GM23338 (cell line): ENCODE measurements at regions not wholly inside any gene's neighbourhood (a gene's known extent, or its start where the extent isn't known, plus 50 kb on each side); places are given as distances from the start of the nearest gene placed in this dataset.

Source experiments
- ATAC-seq: fragments of 200-7000 bp; cut with Tn5 transposase; 3 replicates; pipeline ENCODE4 v1.9.1; 2020
- DNase-seq: peaks from one replicate; pipeline ENCODE4 v3.0.0-alpha.2; 2015; ENCODE audit warnings: low spot score
- H2AFZ ChIP-seq: fragments of 200-600 bp; sonication (generic); 2 replicates; pipeline ENCODE4 v1.8.0; 2016; ENCODE audit warnings: antibody characterized with exemption, mild to moderate bottlenecking, moderate library complexity
- H3F3A ChIP-seq: fragments of 200-600 bp; sonication (generic); replicated peaks from 2 replicates; pipeline ENCODE4 v1.8.0; 2017; ENCODE audit warnings: antibody characterized with exemption, mixed run types, low read depth
- H3K27ac ChIP-seq: fragments of 200-600 bp; sonication (generic); 2 replicates; pipeline ENCODE4 v1.6.1; 2016; ENCODE audit warnings: low read depth
- H3K27me3 ChIP-seq: fragments of 200-600 bp; sonication (generic); 2 replicates; pipeline ENCODE4 v1.8.0; 2016; ENCODE audit warnings: mild to moderate bottlenecking, mixed run types, moderate library complexity; ENCODE audit not compliant: insufficient read depth
- H3K36me3 ChIP-seq: fragments of 200-600 bp; sonication (generic); 2 replicates; pipeline ENCODE4 v1.8.0; 2016; ENCODE audit warnings: mild to moderate bottlenecking; ENCODE audit not compliant: insufficient read depth
- H3K4me1 ChIP-seq: fragments of 200-600 bp; sonication (generic); 2 replicates; pipeline ENCODE4 v1.8.0; 2016; ENCODE audit warnings: mild to moderate bottlenecking, moderate library complexity; ENCODE audit not compliant: insufficient read depth
- H3K4me2 ChIP-seq: fragments of 200-600 bp; sonication (generic); 2 replicates; pipeline ENCODE4 v1.7.1; 2017; ENCODE audit warnings: mixed run types
- H3K4me3 ChIP-seq: fragments of 200-600 bp; sonication (generic); 2 replicates; pipeline ENCODE4 v1.6.1; 2016; ENCODE audit warnings: mixed run types
- H3K79me2 ChIP-seq: fragments of 200-600 bp; sonication (generic); replicated peaks from 2 replicates; pipeline ENCODE4 v1.8.0; 2017; ENCODE audit warnings: mild to moderate bottlenecking; ENCODE audit not compliant: insufficient read depth
- H3K9me2 ChIP-seq: fragments of 200-600 bp; sonication (generic); 2 replicates; pipeline ENCODE4 v1.8.0; 2017; ENCODE audit not compliant: insufficient read depth
- H4K20me1 ChIP-seq: fragments of 200-600 bp; sonication (generic); replicated peaks from 2 replicates; pipeline ENCODE4 v1.8.0; 2017; ENCODE audit warnings: mild to moderate bottlenecking; ENCODE audit not compliant: insufficient read depth
- H3K27ac Mint-ChIP-seq: 2 replicates; pipeline ENCODE4 v1.8.0; 2020; ENCODE audit warnings: inconsistent platforms, mild to moderate bottlenecking, moderate library complexity, mixed read lengths
- H3K27me3 Mint-ChIP-seq: 3 replicates; pipeline ENCODE4 v1.8.0; 2022; ENCODE audit warnings: low read depth, mild to moderate bottlenecking, moderate library complexity, mixed read lengths, inconsistent platforms; ENCODE audit not compliant: insufficient read depth, poor library complexity
- H3K36me3 Mint-ChIP-seq: 3 replicates; pipeline ENCODE4 v1.8.0; 2021; ENCODE audit warnings: low read depth, mild to moderate bottlenecking, inconsistent platforms, moderate library complexity, mixed read lengths
- H3K4me1 Mint-ChIP-seq: 3 replicates; pipeline ENCODE4 v1.8.0; 2020; ENCODE audit warnings: mild to moderate bottlenecking, inconsistent platforms, mixed read lengths
- H3K4me3 Mint-ChIP-seq: 3 replicates; pipeline ENCODE4 v1.8.0; 2021; ENCODE audit warnings: moderate library complexity, mild to moderate bottlenecking, inconsistent platforms, mixed read lengths
- H3K9me3 Mint-ChIP-seq: 3 replicates; pipeline ENCODE4 v1.8.0; 2020; ENCODE audit warnings: moderate library complexity, mild to moderate bottlenecking, inconsistent platforms, mixed read lengths
- CREB1 ChIP-seq: fragments of 250-450 bp; sonication (Bioruptor Pico); IDR thresholded peaks from 2 replicates; pipeline ENCODE4 v1.5.0; 2020; ENCODE audit warnings: low read depth, mild to moderate bottlenecking, moderate library complexity
- CTCF ChIP-seq, 2 experiments: fragments of 200-600 bp in 1 of 2; sonication (generic) in 1 of 2; conservative IDR thresholded peaks; 2 replicates each; pipeline versions ENCODE4 v1.5.1 to v1.6.1; 2016 to 2017; ENCODE audit warnings: antibody characterized with exemption in 2 of 2, low read depth in 2 of 2, mild to moderate bottlenecking in 2 of 2, moderate library complexity in 1 of 2
- ETS1 ChIP-seq: IDR thresholded peaks from 2 replicates; pipeline ENCODE4 v1.6.1; 2016; ENCODE audit warnings: antibody characterized with exemption
- EZH2 ChIP-seq: fragments of 200-600 bp; sonication (generic); IDR thresholded peaks from one replicate; pipeline ENCODE4 v1.8.0; 2017; ENCODE audit warnings: antibody characterized with exemption, mild to moderate bottlenecking, low read depth; ENCODE audit not compliant: unreplicated experiment
- EZH2phosphoT487 ChIP-seq: fragments of 200-600 bp; sonication (generic); IDR thresholded peaks from one replicate; pipeline ENCODE4 v1.8.1; 2018; ENCODE audit warnings: antibody characterized with exemption; ENCODE audit not compliant: unreplicated experiment
- JUNB ChIP-seq: IDR thresholded peaks from one replicate; pipeline ENCODE4 v1.6.1; 2016; ENCODE audit warnings: antibody characterized with exemption; ENCODE audit not compliant: unreplicated experiment
- NANOG ChIP-seq: IDR thresholded peaks from 2 replicates; pipeline ENCODE4 v1.6.1; 2016; ENCODE audit warnings: antibody characterized with exemption, borderline replicate concordance
- POLR2AphosphoS5 ChIP-seq: IDR thresholded peaks from 2 replicates; pipeline ENCODE4 v1.6.1; 2016; ENCODE audit warnings: antibody characterized with exemption, low read depth
- REST ChIP-seq: IDR thresholded peaks from one replicate; pipeline ENCODE4 v1.6.1; 2018; ENCODE audit warnings: antibody characterized with exemption; ENCODE audit not compliant: unreplicated experiment
- STAT1 ChIP-seq: IDR thresholded peaks from one replicate; pipeline ENCODE4 v1.6.1; 2016; ENCODE audit warnings: antibody characterized with exemption; ENCODE audit not compliant: unreplicated experiment
- ZNF114 ChIP-seq: fragments of 250-450 bp; sonication (Bioruptor Pico); IDR thresholded peaks from 2 replicates; pipeline ENCODE4 v1.5.0; 2020; ENCODE audit warnings: mild to moderate bottlenecking, moderate library complexity
- ZNF331 ChIP-seq: fragments of 250-450 bp; sonication (Bioruptor Pico); IDR thresholded peaks from 2 replicates; pipeline ENCODE4 v1.5.0; 2020; ENCODE audit warnings: low read depth, mild to moderate bottlenecking, moderate library complexity
- ZNF462 ChIP-seq: fragments of 250-450 bp; sonication (Bioruptor Pico); IDR thresholded peaks from 2 replicates; pipeline ENCODE4 v1.5.0; 2020; ENCODE audit warnings: mild to moderate bottlenecking, moderate library complexity

GRCh38 chr2:128603411-128603924 lies 284.8 kb upstream of the HS6ST1 start:
- no peak overlapping the region for H3K4me2 ChIP-seq
- TF ChIP-seq POLR2AphosphoS5 (no peak), ZNF114 (CRISPR knock-in tag) (no peak), CTCF (conservative IDR thresholded peaks at IDR 0.05; ENCODE audit: low read depth in 2 of 2) (no peak), STAT1 (no peak), JUNB (no peak), CREB1 (no peak), ETS1 (no peak), REST (no peak), EZH2phosphoT487 (no peak), NANOG (no peak), EZH2 (no peak), ZNF462 (CRISPR knock-in tag) (no peak), ZNF331 (CRISPR knock-in tag) (no peak)
- H4K20me1 ChIP-seq = no peaks in the 10 kb centered on the region
- H3K36me3 Mint-ChIP-seq = no peaks in the 10 kb centered on the region
- no peak overlapping the region for H3K27ac ChIP-seq
- H3K36me3 ChIP-seq = no peaks in the 10 kb centered on the region
- H3K4me1 Mint-ChIP-seq = peaks cover 4% of the 10 kb centered on the region; the same call in 2 of the 3 replicates
- no peak for DNase-seq
- no peak overlapping the region for H3K4me3 ChIP-seq
- peaks cover 8% of the 10 kb centered on the region for H3K4me1 ChIP-seq
- H3K9me2 ChIP-seq = peaks cover 7% of the 10 kb centered on the region; the same call in 1 of the 2 replicates
- no peak overlapping the region for H3K4me3 Mint-ChIP-seq
- H3K9me3 Mint-ChIP-seq = no peaks in the 10 kb centered on the region
- no peak overlapping the region for H3K27ac Mint-ChIP-seq
- no peaks in the 10 kb centered on the region for H3K27me3 ChIP-seq
- peaks cover 8% of the 10 kb centered on the region for H3K27me3 Mint-ChIP-seq
- H2AFZ ChIP-seq = no peak overlapping the region
- no peak for ATAC-seq
- no peaks in the 10 kb centered on the region for H3F3A ChIP-seq
- no peaks in the 10 kb centered on the region for H3K79me2 ChIP-seq
